ENCODE measurements at regions not wholly inside any gene's neighbourhood (a gene's known extent, or its start where the extent isn't known, plus 50 kb on each side); places are given as distances from the start of the nearest gene placed in this dataset.
"Not testable (repeated sequence)": the region's sequence is repeated elsewhere in the genome, so short reads cannot be mapped to it uniquely, and the experiment has no call there.

GRCh38 chr4:123649250-123649644 lies 252.7 kb downstream of the SPRY1 start:
- no peak for DNase-seq

GRCh38 chr4:123649645-123650391 lies 253.2 kb downstream of the SPRY1 start:
- DNase-seq: no peak

GRCh38 chr4:123651066-123651465 lies 254.5 kb downstream of the SPRY1 start:
- no peak for DNase-seq

- no peak for DNase-seq
Measured at GRCh38 chr4:123651536-123652180, 255.1 kb downstream of the SPRY1 start.

- DNase-seq: no peak
Measured at GRCh38 chr4:123652476-123652875, 255.9 kb downstream of the SPRY1 start.

- DNase-seq: peak; percentile 33
Measured at GRCh38 chr4:123653236-123653635, 256.6 kb downstream of the SPRY1 start.

GRCh38 chr4:123656746-123657294 lies 260.2 kb downstream of the SPRY1 start:
- DNase-seq: not testable (repeated sequence)

GRCh38 chr4:123657606-123658005 lies 261.0 kb downstream of the SPRY1 start:
- peak; percentile 22 for DNase-seq

GRCh38 chr4:123659262-123659661 lies 262.7 kb downstream of the SPRY1 start:
- no peak for DNase-seq

GRCh38 chr4:123659730-123660129 lies 263.1 kb downstream of the SPRY1 start:
- DNase-seq: peak; percentile 19

GRCh38 chr4:123661080-123661737 lies 264.6 kb downstream of the SPRY1 start:
- DNase-seq: peak; percentile 42

GRCh38 chr4:123662827-123663226 lies 266.2 kb downstream of the SPRY1 start:
- DNase-seq: no peak

GRCh38 chr4:123666486-123666885 lies 269.9 kb downstream of the SPRY1 start:
- DNase-seq: no peak

- no peak for DNase-seq
Measured at GRCh38 chr4:123667496-123667895, 270.9 kb downstream of the SPRY1 start.

GRCh38 chr4:123667991-123668390 lies 271.4 kb downstream of the SPRY1 start:
- DNase-seq: no peak

- peak; percentile 62 for DNase-seq
Measured at GRCh38 chr4:123671636-123672404, 275.2 kb downstream of the SPRY1 start.

- peak; percentile 37 for DNase-seq
Measured at GRCh38 chr4:123672987-123673386, 276.4 kb downstream of the SPRY1 start.

GRCh38 chr4:123673971-123674370 lies 277.4 kb downstream of the SPRY1 start:
- DNase-seq: no peak

GRCh38 chr4:123674762-123675465 lies 278.3 kb downstream of the SPRY1 start:
- DNase-seq: no peak

- no peak for DNase-seq
Measured at GRCh38 chr4:123675567-123675966, 279.0 kb downstream of the SPRY1 start.

GRCh38 chr4:123676071-123676889 lies 279.7 kb downstream of the SPRY1 start:
- no peak for DNase-seq
